Astrocyte of the hippocampus (primary cell): ENCODE measurements at regions not wholly inside any gene's neighbourhood (a gene's known extent, or its start where the extent isn't known, plus 50 kb on each side); places are given as distances from the start of the nearest gene placed in this dataset.

Experiments
- DNase-seq: peaks from one replicate; pipeline ENCODE4 v3.0.0; 2011; ENCODE audit warnings: low read depth, low spot score

GRCh38 chr2:67702284-67702683 lies 305.2 kb downstream of the ETAA1 start:
- no peak for DNase-seq

- DNase-seq, result no peak
These were observed 305.8 kb downstream of the ETAA1 start for GRCh38 chr2:67702937-67703336.

DNA sequence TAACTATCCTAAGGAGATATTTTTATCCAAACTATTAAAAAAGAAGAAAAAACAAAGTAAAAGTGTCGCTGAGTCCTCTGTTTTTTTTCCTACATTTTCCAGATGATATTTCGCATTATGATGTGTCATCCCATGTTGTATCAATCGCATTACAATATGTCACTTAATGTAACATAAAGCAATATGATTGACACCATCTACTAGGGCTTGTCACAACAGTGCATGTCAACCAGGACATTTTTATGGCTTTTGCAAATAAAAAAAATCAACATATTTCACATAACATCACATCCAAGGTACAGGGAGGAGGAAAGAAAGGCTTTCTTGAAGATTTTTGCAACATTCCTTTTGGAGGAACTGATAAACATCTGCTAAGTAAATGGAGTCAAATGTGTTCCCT lies 308.9 kb downstream of the ETAA1 start:
- DNase-seq, result no peak

DNA sequence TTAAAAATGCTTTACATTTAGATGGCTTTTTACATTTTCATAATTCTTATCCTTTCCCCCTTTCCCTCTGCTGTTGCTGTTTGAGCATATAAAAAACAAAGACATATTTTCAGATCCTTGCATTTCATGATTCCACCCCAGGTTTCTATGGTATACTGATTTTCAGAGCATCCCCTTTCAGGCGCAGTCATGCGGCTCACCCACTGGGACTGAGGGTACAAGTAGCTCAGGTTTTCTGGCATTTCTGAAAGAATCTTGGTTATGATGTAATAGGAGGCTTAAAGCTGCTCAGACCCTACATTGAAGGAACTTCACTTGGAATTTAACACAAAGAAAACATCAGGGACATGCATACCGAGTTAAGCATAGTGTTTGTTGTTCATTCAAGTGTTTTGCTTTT lies 310.8 kb downstream of the ETAA1 start:
- no peak for DNase-seq

- DNase-seq, result no peak
These were observed 312.7 kb downstream of the ETAA1 start for GRCh38 chr2:67709835-67710234.

GRCh38 chr2:67712484-67712883 lies 315.4 kb downstream of the ETAA1 start:
- no peak for DNase-seq

DNA sequence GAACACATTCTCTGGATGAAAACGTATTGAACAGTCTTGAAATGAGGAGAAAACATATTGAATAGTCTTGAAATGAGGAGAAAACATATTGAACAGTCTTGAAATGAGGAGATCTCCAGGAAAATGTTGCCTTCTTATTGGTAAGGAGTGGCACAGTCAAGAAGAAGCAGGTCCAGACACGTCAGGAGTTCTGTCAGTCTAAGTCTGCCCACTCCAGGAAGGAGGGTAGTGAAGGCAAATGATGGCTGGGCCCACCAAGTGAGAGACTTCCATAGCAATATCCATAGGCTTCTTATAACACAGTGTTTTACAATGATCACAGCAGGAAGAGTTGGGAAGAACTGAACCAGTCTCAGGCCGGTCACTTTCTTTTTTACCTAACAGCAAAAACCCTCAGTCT lies 316.2 kb downstream of the ETAA1 start:
- DNase-seq, result no peak

DNA sequence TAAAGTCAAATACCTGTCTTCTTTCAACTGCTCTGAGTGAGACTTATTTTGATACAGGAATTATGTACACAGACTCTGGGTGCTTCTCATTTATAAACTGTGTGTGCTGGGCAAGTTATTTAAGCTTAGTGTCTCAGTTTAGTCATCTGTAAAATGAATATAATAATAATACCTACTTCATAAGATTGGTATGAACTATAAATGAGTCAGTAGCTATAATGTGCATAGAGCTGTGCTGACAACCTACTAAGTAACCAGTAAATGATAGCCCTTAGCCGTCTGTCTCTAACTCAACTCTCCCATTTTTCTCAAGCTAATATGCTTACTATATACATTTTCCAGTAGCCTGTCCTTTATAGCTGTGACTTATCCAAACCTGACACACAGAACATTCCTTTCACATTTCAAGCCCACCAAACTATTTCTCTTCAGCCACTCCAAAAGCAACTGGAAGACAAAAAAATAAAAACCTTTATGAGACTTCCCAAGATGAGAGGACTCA lies 319.8 kb downstream of the ETAA1 start:
- no peak for DNase-seq

DNA sequence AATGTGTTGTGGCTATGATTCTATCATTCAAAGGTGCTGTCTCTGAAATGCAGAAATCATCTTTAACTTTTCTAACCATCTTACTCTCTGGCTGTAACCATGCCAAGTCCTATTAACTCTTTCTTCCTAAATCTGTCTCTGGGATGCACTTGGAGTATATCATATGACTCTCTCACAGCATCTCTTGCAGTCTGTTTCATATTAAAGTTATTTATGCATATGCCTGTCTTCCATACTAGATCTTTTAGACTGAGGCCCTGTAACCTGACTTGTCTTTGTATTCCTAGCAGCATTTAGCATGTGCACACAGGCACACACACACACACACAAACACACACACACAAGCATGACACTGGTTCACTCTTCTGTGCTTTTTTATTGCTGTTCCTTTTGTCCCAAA lies 320.6 kb downstream of the ETAA1 start:
- DNase-seq, result no peak

- DNase-seq, result no peak
These were observed 322.2 kb downstream of the ETAA1 start for GRCh38 chr2:67719351-67719750.

- DNase-seq, result no peak
These were observed 324.4 kb downstream of the ETAA1 start for GRCh38 chr2:67721516-67721915.

GRCh38 chr2:67724261-67724660 lies 327.1 kb downstream of the ETAA1 start:
- DNase-seq, result no peak

DNA sequence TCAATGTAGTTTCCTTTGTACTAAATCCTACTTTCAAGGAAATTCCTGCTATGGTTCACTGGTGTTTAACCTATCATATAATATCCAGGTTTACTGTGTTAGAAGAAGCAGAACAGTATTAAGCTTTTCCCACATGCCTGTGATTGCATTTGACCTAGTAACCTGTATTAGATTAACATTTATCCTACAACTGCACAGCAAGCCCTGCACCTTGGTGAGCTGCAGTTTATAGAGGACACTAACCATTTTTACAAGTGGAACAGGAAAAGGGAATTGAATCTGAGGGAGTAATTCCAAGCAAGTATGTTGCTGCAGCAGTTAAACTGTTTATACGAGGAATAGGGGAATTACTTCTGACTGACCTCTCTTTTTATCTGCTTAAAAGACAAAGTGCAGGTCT lies 328.6 kb downstream of the ETAA1 start:
- DNase-seq, result no peak

- no peak for DNase-seq
These were observed 329.3 kb downstream of the ETAA1 start for GRCh38 chr2:67726416-67726815.

- no peak for DNase-seq
These were observed 330.0 kb downstream of the ETAA1 start for GRCh38 chr2:67727131-67727530.

GRCh38 chr2:67727623-67728022 lies 330.5 kb downstream of the ETAA1 start:
- DNase-seq, result no peak

DNA sequence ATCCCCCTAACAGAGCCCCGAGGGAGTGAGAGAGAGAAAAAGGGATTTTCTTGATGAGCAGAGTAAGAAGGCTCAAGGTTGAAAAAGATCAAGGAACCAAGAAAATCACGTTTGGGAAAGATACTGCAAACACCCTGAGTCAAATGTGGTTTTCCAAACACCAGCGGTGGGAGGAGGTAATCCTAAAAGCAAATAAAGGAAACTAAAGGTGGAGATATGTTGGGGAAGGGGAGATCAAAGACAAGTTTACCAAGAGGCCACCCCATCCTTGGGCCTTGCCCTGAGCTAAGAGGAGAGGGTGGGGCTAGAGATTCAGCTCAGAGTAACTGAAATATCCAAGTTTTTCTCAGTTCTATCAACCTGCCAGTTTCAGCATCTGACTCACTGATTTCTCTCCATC lies 332.3 kb downstream of the ETAA1 start:
- DNase-seq, result no peak

- peak; percentile 34 for DNase-seq
These were observed 329.3 kb downstream of the C1D start for GRCh38 chr2:67733517-67733916.

DNA sequence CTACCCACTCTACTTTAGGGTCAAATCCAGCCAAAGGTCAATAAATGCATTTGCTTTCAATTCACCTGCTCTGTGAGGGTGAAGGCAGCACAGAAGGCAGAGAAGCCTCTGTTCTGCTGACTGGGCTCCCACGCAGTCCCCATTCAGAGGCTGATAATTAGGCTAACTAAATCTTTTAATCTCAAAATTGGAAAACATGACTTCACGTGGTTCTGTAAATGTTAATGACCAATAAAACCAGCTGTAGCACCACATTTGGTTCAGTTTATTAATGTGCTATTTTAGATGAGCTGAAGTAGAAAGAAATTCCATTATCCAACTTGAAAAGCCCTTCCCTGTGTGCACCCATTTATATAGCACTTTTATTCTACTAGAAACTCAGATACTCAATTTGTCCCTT lies 310.6 kb downstream of the C1D start:
- no peak for DNase-seq

DNA sequence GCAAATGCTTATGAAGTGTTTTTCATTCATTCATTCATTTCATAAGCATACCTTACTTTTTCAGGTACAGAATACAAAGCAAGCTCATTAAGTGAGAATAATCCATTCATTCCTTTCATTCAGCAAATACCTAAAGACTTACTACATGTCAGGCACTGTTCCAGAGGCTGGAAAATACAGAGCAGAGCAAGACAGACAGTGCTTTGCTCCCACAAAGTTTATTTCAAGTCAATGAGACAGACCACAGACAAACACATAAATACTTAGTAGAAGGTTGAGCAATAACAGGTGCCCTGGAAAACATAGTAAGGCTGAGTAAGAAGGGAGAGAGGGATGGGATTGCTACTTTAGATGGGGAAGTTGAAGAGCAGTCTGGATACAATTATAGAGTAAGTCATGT lies 309.8 kb downstream of the C1D start:
- peak; percentile 80 for DNase-seq

- DNase-seq, result no peak
These were observed 307.5 kb downstream of the C1D start for GRCh38 chr2:67755156-67755882.

GRCh38 chr2:67760995-67761394 lies 301.8 kb downstream of the C1D start:
- no peak for DNase-seq

DNA sequence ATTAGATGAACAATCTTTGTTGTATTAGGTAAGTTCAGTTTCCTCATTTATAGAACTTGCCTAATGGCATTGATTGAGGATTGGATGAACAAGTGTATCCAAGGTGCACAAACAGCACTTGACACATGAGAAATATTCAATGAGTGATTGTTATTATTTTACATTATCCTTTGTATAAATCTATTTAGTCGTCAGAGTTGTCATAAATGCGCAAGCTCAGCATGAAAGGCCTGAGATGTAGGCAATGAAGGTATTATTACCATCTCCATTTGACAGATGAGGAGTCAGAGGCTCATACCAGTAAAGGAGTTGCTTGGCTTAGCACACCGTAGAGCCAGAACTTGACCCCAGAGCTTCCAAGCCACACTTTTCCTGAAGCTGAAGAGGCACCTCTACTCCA lies 291.4 kb downstream of the C1D start:
- no peak for DNase-seq
